HCT116 (cell line): ENCODE measurements at regions not wholly inside any gene's neighbourhood (a gene's known extent, or its start where the extent isn't known, plus 50 kb on each side); places are given as distances from the start of the nearest gene placed in this dataset.

Experiments used
- ATAC-seq: fragments of 200-7000 bp; cut with Tn5 transposase; 2 replicates; pipeline ENCODE4 v1.9.1; 2020; ENCODE audit warnings: mild to moderate bottlenecking, moderate library complexity
- BruUV-seq: library from RNA; stranded (reverse); fragments of 400-500 nt; replicated peaks from 2 replicates; lab custom pipeline; 2021; lab: Mats Ljungman, UMichigan
- CTCF ChIA-PET: fragments of 300-600 bp; sonication (Branson Sonifier 250); formaldehyde crosslinking; loops from one replicate; lab custom pipeline; 2021; ENCODE audit warnings: antibody characterized with exemption; lab: Charles Lee
- POLR2A ChIA-PET: fragments of 300-600, 350-600 bp; sonication (Branson Sonifier 250); formaldehyde crosslinking; loops from one replicate; lab custom pipeline; 2021; ENCODE audit warnings: antibody characterized with exemption; lab: Charles Lee
- RAD21 ChIA-PET, 2 experiments: fragments of 300-600 bp; sonication (Branson Sonifier 250); formaldehyde crosslinking; loops; one replicate each; lab custom pipeline; 2023; ENCODE audit warnings: low total read pairs in 2 of 2; ENCODE audit not compliant: uncharacterized antibody in 2 of 2, unreplicated experiment in 2 of 2, low non-redundant PET in 1 of 2; lab: Charles Lee
- DNase-seq: peaks from one replicate; pipeline ENCODE4 v3.0.0-alpha.2; 2010; ENCODE audit warnings: low read depth, low spot score
- H2AFZ ChIP-seq: fragments of 200-600 bp; shearing (Covaris generic), sonication (generic); 2 replicates; pipeline ENCODE4 v1.6.1; 2017; ENCODE audit warnings: low read depth, mixed run types, mixed read lengths, antibody characterized with exemption, low read length; ENCODE audit not compliant: poor library complexity, severe bottlenecking
- H3K27ac ChIP-seq: 2 replicates; pipeline ENCODE4 v1.5.1; 2012; ENCODE audit warnings: low read depth, low read length
- H3K27me3 ChIP-seq: fragments of 200-600 bp; sonication (generic); 2 replicates; pipeline ENCODE4 v1.6.1; 2016; ENCODE audit warnings: mixed run types, low read length, mixed read lengths; ENCODE audit not compliant: insufficient read depth
- H3K36me3 ChIP-seq, 2 experiments: fragments of 200-500 bp in 1 of 2; fragments of 200-600 bp in 1 of 2; sonication (Bioruptor generic) in 1 of 2; sonication (generic) in 1 of 2; 2 replicates each; pipeline versions ENCODE4 v1.5.1 to v1.6.1; 2014 to 2016; ENCODE audit warnings: low read length in 2 of 2, inconsistent platforms in 1 of 2, mixed read lengths in 1 of 2, mixed run types in 1 of 2; ENCODE audit not compliant: insufficient read depth in 2 of 2, control insufficient read depth in 1 of 2
- H3K4me1 ChIP-seq, 2 experiments: fragments of 200-600 bp in 1 of 2; sonication (generic) in 1 of 2; 2 replicates each; pipeline versions ENCODE4 v1.5.1 to v1.6.1; 2012 to 2017; ENCODE audit warnings: low read length in 2 of 2, inconsistent platforms in 1 of 2, mild to moderate bottlenecking in 1 of 2, mixed read lengths in 1 of 2, mixed run types in 1 of 2, moderate library complexity in 1 of 2; ENCODE audit not compliant: insufficient read depth in 2 of 2, control insufficient read depth in 1 of 2
- H3K4me2 ChIP-seq: fragments of 200-600 bp; sonication (generic); 2 replicates; pipeline ENCODE4 v1.6.1; 2017; ENCODE audit warnings: mixed run types, low read length, mixed read lengths
- H3K4me3 ChIP-seq, 2 experiments: fragments of 200-600 bp in 1 of 2; sonication (generic) in 1 of 2; replicated peaks in 1 of 2; 2 replicates each; pipeline ENCODE4 v1.5.1; 2011 to 2016; ENCODE audit warnings: low read length in 2 of 2, control low read depth in 1 of 2, low read depth in 1 of 2, mild to moderate bottlenecking in 1 of 2, mixed read lengths in 1 of 2, mixed run types in 1 of 2
- H3K79me2 ChIP-seq: fragments of 200-600 bp; sonication (generic); 2 replicates; pipeline ENCODE4 v1.6.1; 2017; ENCODE audit warnings: mild to moderate bottlenecking, mixed run types, low read length, moderate library complexity, mixed read lengths; ENCODE audit not compliant: insufficient read depth
- H3K9ac ChIP-seq: fragments of 200-600 bp; sonication (generic); 2 replicates; pipeline ENCODE4 v1.6.1; 2016; ENCODE audit warnings: low read length, mixed read lengths
- H3K9me2 ChIP-seq: fragments of 200-600 bp; sonication (generic), shearing (Covaris generic); 2 replicates; pipeline ENCODE4 v1.6.1; 2017; ENCODE audit warnings: mixed run types, mild to moderate bottlenecking, moderate library complexity; ENCODE audit not compliant: insufficient read depth
- H3K9me3 ChIP-seq, 2 experiments: fragments of 200-500 bp in 1 of 2; fragments of 200-600 bp in 1 of 2; sonication (Bioruptor generic) in 1 of 2; sonication (generic) in 1 of 2; 2 replicates each; pipeline ENCODE4 v1.6.1; 2014 to 2017; ENCODE audit warnings: low read length in 2 of 2, mixed read lengths in 2 of 2, inconsistent platforms in 1 of 2, low read depth in 1 of 2, mild to moderate bottlenecking in 1 of 2, mixed run types in 1 of 2, moderate library complexity in 1 of 2; ENCODE audit not compliant: control insufficient read depth in 1 of 2, insufficient read depth in 1 of 2
- H4K20me1 ChIP-seq: fragments of 200-600 bp; sonication (generic), shearing (Covaris generic); 2 replicates; pipeline ENCODE4 v1.6.1; 2017; ENCODE audit warnings: mixed run types, mild to moderate bottlenecking, moderate library complexity; ENCODE audit not compliant: insufficient read depth
- EGR1 ChIP-seq: IDR thresholded peaks from 2 replicates; pipeline ENCODE4 v1.6.1; 2012; ENCODE audit warnings: low read depth
- ELF1 ChIP-seq: IDR thresholded peaks from 2 replicates; pipeline ENCODE4 v1.6.1; 2012; ENCODE audit warnings: low read depth, borderline replicate concordance
- YY1 ChIP-seq: IDR thresholded peaks from 2 replicates; pipeline ENCODE4 v1.6.1; 2011; ENCODE audit warnings: low read length, low read depth, moderate library complexity, mild to moderate bottlenecking; ENCODE audit not compliant: insufficient replicate concordance; ENCODE audit errors: extremely low read depth
- ZFX ChIP-seq: fragments of 450-650 bp; IDR thresholded peaks from 2 replicates; pipeline ENCODE4 v1.6.1; 2017
- intact Hi-C: fragments of 100-400 bp; cut with micrococcal nuclease; formaldehyde crosslinking; loops from 2 replicates; pipeline ENCODE4 v1.10.0; 2022
- TF ChIP-seq, protein P1 (sequence below): IDR thresholded peaks from 2 replicates; pipeline ENCODE4 v1.6.1; 2012
- TF ChIP-seq, protein P2 (sequence below): IDR thresholded peaks from 2 replicates; pipeline ENCODE4 v1.6.1; 2012; ENCODE audit warnings: low read depth

DNA sequence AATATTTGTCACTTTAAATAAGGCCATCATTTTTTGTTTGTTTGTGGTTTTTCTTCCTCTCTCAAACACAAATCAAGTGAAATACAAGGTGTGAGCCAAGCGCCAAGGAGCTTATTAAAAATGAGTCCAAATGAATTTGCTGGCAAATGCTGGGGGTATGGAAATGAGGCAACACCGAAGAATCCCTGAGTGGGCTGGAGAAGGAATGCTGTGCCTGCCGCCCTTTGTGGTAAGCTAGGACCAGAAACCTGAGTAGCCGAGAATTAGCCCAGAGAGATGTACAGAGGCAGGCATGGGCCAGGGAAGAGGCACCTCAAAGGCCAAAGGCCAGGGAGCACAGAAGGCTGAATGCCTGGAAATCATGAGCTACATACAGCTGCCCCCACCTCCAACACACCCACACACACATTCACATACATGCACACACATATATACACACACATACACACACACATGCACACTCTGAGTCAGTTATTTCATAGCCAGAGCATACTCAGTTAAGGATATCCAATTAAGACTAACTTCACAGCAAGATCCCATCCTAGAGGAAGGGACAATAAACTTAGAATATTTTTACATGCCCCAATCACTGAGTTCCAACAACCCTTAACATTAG is 266.1 kb upstream of the DYNLRB2 start (continued):
- no peak for TF ChIP-seq YY1

DNA sequence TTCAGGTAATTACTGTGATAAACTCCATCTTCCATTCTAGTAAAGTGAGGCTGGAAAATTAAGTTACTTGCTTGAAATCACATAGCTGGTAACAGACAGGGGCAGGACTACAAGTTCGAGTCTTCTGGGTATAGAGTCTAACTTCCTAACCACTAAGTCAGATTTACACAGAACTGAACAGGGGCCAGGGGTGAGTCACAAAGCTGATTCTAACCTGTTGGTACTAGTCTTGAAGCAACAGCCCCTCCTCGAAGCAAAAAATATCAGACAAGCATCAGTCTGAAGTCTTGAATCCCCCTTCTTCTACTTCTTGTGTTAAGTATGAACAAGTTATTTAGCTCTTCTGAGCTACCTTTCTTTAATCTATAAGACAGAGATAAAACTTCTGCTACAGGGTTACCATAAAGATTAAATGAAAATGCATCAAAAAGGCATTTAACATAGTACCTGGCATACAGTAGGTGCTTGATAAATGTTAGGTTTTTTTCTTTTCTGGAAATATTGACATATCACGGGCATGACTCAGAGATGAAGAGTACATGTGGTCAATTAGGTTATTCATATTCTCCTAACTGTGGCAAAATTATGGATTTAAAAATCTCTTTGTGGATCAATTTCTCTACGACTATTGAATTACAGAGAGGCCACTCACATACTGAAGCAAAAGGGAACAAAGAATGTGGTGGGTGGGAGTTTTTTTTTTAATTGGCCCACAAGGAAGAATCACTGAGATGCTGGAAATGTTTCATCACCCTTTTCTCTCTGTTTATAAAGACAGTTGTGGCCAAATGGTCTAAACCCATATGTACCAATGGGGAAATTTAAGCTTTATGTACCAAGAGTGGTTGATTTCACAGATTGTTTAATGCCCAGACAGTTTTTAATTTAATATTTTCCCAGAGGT is 266.9 kb upstream of the DYNLRB2 start:
- intact Hi-C loops: loop anchor here (2.0 kb wide), 1 partner anchor 19 kb away; no protein-coding TSS in a partner anchor
- Histone ChIP-seq H3K79me2 (no peaks in the 10 kb centered on the region), H3K9ac (no peak overlapping the region), H4K20me1 (no peaks in the 10 kb centered on the region), H2AFZ (no peak overlapping the region), H3K9me2 (no peaks in the 10 kb centered on the region), H3K27ac (no peak overlapping the region), H3K27me3 (no peaks in the 10 kb centered on the region), H3K4me3 (no peak overlapping the region), H3K4me1 (no peaks in the 10 kb centered on the region), H3K4me2 (no peak overlapping the region), H3K9me3 (peaks cover 31 to 64% of the 10 kb centered on the region in 2 experiments; a peak in 3 of 4 replicates), H3K36me3 (no peaks in the 10 kb centered on the region)
- ATAC-seq (no peak), DNase-seq (no peak)
- POLR2A ChIA-PET: no interaction called here
- CTCF ChIA-PET: no interaction called here
- TF ChIP-seq, protein P1, sequence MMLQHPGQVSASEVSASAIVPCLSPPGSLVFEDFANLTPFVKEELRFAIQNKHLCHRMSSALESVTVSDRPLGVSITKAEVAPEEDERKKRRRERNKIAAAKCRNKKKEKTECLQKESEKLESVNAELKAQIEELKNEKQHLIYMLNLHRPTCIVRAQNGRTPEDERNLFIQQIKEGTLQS: no peak
- BruUV-seq: no TSS peak
- RAD21 ChIA-PET: no interaction called here

DNA sequence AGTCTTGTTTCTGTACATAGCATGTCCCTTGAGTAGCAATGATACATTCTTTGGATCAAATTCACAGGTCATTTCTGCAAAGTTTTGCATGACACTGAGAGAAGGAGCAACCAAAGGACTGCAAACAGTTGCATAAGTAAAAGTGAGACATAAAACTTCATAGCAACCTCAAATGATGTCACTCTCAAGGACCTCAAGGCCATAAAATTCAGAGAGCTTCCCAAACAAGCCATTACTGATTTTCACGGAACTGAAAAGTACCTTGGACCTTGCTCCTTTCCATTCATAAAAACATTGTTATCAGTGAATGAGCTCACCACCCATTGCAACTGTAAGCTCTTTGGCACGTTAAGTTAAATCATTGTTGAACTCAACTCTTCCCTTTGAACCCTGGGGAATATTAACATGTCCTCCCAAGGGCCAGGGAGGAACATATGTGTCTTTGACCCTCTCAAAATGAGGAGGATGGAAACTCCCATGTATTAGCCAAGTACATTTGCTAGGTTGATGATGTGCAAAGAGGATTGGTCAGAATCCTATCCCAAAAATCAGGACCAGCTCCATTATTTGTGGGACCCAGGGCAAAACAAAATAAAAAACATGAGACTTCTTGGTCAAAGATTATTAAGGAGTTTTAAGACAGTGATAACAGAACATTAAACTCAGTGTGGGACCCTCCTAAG is 275.0 kb upstream of the DYNLRB2 start:
- H3K9me2 ChIP-seq: no peaks in the 10 kb centered on the region
- ChIA-PET RAD21 (no interaction called here), CTCF (no interaction called here), POLR2A (no interaction called here)
- DNase-seq (no peak), ATAC-seq (no peak)
- H2AFZ ChIP-seq: no peak overlapping the region
- no peak overlapping the region for H3K27ac ChIP-seq
- H3K4me2 ChIP-seq: no peak overlapping the region
- H3K27me3 ChIP-seq: no peaks in the 10 kb centered on the region
- TF ChIP-seq EGR1 (no peak), ZFX (no peak), ELF1 (no peak)
- TF ChIP-seq, protein P1: no peak
- TF ChIP-seq, protein P2, sequence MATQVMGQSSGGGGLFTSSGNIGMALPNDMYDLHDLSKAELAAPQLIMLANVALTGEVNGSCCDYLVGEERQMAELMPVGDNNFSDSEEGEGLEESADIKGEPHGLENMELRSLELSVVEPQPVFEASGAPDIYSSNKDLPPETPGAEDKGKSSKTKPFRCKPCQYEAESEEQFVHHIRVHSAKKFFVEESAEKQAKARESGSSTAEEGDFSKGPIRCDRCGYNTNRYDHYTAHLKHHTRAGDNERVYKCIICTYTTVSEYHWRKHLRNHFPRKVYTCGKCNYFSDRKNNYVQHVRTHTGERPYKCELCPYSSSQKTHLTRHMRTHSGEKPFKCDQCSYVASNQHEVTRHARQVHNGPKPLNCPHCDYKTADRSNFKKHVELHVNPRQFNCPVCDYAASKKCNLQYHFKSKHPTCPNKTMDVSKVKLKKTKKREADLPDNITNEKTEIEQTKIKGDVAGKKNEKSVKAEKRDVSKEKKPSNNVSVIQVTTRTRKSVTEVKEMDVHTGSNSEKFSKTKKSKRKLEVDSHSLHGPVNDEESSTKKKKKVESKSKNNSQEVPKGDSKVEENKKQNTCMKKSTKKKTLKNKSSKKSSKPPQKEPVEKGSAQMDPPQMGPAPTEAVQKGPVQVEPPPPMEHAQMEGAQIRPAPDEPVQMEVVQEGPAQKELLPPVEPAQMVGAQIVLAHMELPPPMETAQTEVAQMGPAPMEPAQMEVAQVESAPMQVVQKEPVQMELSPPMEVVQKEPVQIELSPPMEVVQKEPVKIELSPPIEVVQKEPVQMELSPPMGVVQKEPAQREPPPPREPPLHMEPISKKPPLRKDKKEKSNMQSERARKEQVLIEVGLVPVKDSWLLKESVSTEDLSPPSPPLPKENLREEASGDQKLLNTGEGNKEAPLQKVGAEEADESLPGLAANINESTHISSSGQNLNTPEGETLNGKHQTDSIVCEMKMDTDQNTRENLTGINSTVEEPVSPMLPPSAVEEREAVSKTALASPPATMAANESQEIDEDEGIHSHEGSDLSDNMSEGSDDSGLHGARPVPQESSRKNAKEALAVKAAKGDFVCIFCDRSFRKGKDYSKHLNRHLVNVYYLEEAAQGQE: no peak
- no peak overlapping the region for H3K4me3 ChIP-seq
- peaks cover 14 to 40% of the 10 kb centered on the region in 2 experiments; a peak in 2 of 4 replicates for H3K9me3 ChIP-seq
- H3K9ac ChIP-seq: no peak overlapping the region
- no TSS peak for BruUV-seq
- H3K36me3 ChIP-seq: no peaks in the 10 kb centered on the region
- no peaks in the 10 kb centered on the region for H3K79me2 ChIP-seq
- H4K20me1 ChIP-seq: no peaks in the 10 kb centered on the region
- H3K4me1 ChIP-seq: no peaks in the 10 kb centered on the region
- intact Hi-C loops: no loop called here
